ENCODE measurements at regions not wholly inside any gene's neighbourhood (a gene's known extent, or its start where the extent isn't known, plus 50 kb on each side); places are given as distances from the start of the nearest gene placed in this dataset.

DNA sequence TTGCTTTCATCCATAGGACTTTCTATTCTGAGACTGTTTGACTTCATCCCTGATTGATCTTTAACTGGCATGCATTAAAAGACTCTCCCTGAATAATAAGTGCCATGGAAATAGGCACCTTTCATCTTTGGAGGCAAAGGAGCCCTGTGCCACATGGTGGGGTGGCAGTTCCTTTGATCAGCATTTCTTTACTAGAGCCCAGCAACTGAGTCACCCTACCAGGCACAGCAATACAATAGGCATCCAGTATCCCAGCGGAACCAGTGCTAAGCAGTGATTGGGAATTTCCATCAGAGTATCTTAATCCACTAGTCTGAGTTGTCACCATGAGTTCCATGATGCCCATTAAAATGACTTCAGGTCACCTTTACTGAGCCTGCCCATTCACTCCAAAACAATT, 476.1 kb upstream of the MPDZ start:
- WGBS, result 97% methylated on average over 1 of the region's 1 CpG
- Histone ChIP-seq H3K36me3 (ENCODE audit: insufficient read depth) (no peaks in the 10 kb centered on the region), H3K4me1 (ENCODE audit: insufficient read depth) (no peaks in the 10 kb centered on the region), H3K27ac (ENCODE audit: low read depth) (no peak overlapping the region), H3K4me3 (ENCODE audit: low read depth, low read length) (no peak overlapping the region)
- no peak for DNase-seq (ENCODE audit: extremely low spot score)

DNA sequence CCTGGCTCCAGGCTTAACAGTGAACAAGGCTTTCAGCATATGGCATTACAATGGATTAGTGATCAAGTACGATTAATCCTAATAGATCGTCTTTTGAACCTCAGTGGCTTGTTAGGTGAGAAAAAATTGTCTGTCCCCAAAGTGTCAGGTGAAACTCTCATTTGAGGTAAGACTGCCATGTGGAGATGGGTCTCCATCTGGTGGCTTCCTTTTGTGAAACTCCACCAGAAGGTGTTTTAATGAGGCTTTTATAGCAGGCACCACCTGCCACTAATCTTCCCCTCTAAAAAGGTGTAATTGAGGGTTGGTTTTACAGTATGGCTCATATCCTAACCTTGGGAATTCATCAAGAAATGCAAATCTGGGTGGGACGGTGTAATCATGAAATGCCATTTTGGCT, 471.1 kb upstream of the MPDZ start:
- H3K27ac ChIP-seq (ENCODE audit: low read depth), result no peak overlapping the region
- 96% methylated on average over 3 of the region's 3 CpGs for WGBS
- H3K4me1 ChIP-seq (ENCODE audit: insufficient read depth), result no peaks in the 10 kb centered on the region
- no peak overlapping the region for H3K4me3 ChIP-seq (ENCODE audit: low read depth, low read length)
- DNase-seq (ENCODE audit: extremely low spot score), result no peak
- H3K36me3 ChIP-seq (ENCODE audit: insufficient read depth), result no peaks in the 10 kb centered on the region

DNA sequence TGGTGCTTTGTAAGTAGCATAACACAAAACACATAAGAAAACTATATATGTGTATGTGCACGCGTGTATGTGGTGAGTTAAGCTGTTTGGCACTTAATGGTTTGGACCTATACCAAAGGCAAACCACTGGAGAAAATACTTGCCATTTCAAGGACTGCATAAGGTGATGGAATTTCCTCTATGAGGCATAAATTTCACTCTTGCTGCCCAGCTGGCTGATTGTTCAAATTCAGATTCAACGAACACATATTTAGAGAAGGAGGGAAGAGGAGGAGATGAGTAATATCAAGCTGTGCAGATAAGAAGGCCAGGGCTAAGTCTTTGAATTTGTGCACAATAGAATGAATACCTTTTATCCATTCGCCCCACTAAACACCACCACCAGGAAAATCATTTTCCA, 470.6 kb upstream of the MPDZ start:
- Histone ChIP-seq H3K27ac (ENCODE audit: low read depth) (no peak overlapping the region), H3K4me1 (ENCODE audit: insufficient read depth) (no peaks in the 10 kb centered on the region), H3K36me3 (ENCODE audit: insufficient read depth) (no peaks in the 10 kb centered on the region), H3K4me3 (ENCODE audit: low read depth, low read length) (no peak overlapping the region)
- 89% methylated on average over 4 of the region's 4 CpGs for WGBS
- DNase-seq (ENCODE audit: extremely low spot score), result no peak

DNA sequence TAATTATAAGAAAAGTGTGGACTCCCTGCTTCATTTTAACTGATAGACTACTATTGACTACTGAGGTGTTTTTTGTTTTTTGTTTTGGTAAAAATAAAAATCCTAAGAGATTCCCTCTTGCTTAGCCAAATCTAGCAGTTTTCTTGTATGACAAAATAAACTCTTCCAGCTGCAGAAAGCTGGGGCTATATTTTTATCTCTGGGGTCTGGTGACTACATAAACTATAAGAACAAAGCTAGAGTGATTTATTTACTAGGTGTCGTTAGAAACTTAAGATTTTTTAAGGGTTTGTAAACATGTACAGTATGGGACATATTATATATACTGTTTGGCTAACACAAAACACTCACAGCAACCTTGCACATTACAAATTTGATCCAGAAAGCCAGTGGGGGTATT, 467.4 kb upstream of the MPDZ start:
- Histone ChIP-seq H3K4me3 (ENCODE audit: low read depth, low read length) (no peak overlapping the region), H3K36me3 (ENCODE audit: insufficient read depth) (no peaks in the 10 kb centered on the region), H3K27ac (ENCODE audit: low read depth) (no peak overlapping the region), H3K4me1 (ENCODE audit: insufficient read depth) (no peaks in the 10 kb centered on the region)
- 46% methylated on average over 1 of the region's 1 CpG for WGBS
- no peak for DNase-seq (ENCODE audit: extremely low spot score)

DNA sequence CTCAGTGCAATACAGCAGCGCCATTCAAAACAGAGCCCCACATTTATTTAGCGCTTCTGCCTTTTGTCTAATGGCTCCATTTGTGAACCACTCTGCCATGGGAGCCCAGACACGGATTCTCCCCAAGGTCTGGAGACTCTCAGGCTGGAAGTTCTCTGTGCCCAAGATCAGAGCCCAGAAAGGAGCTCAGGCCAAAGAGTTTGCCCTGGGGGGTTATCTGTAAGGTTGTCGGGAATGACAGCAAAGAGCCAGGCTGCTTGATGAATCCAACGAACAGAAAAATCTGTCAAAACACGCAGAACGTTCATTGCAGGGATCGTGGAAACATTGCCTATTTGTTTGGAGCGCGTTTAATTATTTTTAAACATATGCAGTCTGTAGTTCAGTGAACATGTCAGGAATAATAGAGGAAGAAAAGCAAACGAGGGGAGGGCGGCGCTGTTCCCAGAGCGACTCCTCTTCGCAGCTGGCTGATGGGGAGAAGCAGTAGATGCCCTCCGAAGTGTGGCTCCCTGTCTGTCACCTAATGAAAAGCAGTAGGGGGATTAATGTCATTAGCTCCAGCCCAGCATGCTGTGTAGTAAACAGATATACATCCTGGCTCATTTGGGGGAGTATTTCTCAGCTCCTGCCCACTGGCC, 464.9 kb upstream of the MPDZ start:
- Histone ChIP-seq H3K4me1 (ENCODE audit: insufficient read depth) (no peaks in the 10 kb centered on the region), H3K27ac (ENCODE audit: low read depth) (no peak overlapping the region), H3K36me3 (ENCODE audit: insufficient read depth) (no peaks in the 10 kb centered on the region), H3K4me3 (ENCODE audit: low read depth, low read length) (no peak overlapping the region)
- WGBS, result 91% methylated on average over 16 of the region's 16 CpGs
- no peak for DNase-seq (ENCODE audit: extremely low spot score)

DNA sequence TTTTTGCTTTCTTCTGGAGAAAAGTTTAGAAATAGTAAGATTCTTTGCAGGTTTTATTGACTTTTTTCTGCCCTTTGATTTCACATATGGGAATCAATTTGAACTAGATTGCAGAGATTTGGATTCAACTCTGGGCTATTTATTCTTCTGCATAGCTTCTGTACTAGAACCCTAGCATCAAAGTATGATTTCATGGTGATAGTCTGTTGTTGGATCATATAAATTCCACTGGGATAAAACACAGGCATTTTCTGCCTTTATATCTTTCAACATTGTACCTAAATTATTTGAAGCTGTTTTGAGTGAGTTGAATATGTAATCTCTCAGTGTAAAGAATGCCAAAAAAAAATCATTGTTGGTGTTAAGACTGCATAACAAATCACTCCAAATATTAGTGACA, 458.4 kb upstream of the MPDZ start:
- DNase-seq (ENCODE audit: extremely low spot score), result no peak
- Histone ChIP-seq H3K27ac (ENCODE audit: low read depth) (no peak overlapping the region), H3K36me3 (ENCODE audit: insufficient read depth) (no peaks in the 10 kb centered on the region), H3K4me1 (ENCODE audit: insufficient read depth) (no peaks in the 10 kb centered on the region), H3K4me3 (ENCODE audit: low read depth, low read length) (no peak overlapping the region)

DNA sequence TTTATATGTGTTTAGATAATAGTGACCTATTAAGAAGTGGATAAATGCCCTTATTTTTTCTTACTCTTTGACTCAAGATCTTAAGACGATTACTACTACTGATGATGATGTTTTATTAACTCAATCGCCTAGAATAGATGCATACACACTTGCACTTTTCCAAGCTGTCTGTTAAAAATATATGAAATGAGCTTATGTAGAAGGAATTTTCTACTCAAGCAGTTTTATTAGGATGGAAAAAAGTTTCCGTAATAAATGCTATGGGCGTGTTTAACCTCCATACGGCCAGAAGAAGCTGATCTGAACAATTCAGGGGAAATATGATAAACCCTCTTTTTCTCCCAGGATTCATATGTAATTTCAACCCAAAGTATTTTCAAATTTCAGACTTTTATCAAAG, 455.7 kb upstream of the MPDZ start:
- H3K27ac ChIP-seq (ENCODE audit: low read depth), result no peak overlapping the region
- no peak for DNase-seq (ENCODE audit: extremely low spot score)
- WGBS, result 44% methylated on average over 5 of the region's 5 CpGs
- H3K4me1 ChIP-seq (ENCODE audit: insufficient read depth), result no peaks in the 10 kb centered on the region
- no peak overlapping the region for H3K4me3 ChIP-seq (ENCODE audit: low read depth, low read length)
- H3K36me3 ChIP-seq (ENCODE audit: insufficient read depth), result no peaks in the 10 kb centered on the region

DNA sequence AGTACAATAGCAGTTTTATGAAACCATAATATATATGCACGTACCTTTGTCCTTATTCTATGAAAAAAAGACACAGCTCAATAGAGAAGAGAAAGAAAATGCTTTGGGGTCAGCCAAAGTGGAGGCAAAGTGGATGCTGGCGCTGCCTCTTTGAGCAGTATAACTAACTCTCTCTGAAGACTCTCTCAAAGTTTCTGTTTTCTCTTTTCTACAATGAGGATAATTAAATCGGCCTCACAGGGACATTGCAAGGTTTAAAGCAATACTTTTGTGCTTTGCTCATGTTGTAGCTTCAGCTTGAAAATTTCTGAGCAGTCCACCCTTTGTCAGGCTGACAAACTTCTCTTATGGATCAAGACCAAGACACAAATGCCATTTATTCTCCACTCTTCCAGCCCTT, 455.1 kb upstream of the MPDZ start:
- Histone ChIP-seq H3K4me1 (ENCODE audit: insufficient read depth) (no peaks in the 10 kb centered on the region), H3K27ac (ENCODE audit: low read depth) (no peak overlapping the region), H3K36me3 (ENCODE audit: insufficient read depth) (no peaks in the 10 kb centered on the region), H3K4me3 (ENCODE audit: low read depth, low read length) (no peak overlapping the region)
- WGBS, result 78% methylated on average over 3 of the region's 3 CpGs
- DNase-seq (ENCODE audit: extremely low spot score), result no peak

DNA sequence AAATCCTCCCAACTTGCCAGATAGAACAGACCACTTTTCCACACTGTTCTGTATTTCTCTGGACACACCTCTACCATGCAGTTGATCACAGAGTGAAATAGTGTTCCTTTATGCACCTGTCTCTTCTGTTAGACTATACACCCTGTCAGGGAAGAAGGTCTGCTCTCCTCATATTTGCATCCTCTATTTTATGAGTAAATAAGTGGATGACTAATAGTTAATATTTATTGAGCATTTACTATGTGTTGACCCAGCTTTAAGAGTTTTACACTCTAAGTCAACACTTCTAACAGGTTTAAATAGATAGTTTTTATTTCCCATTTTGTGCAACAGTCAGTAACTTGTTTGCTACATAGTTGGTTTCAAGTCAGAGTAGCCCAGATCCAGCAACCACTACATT, 452.8 kb upstream of the MPDZ start:
- Histone ChIP-seq H3K36me3 (ENCODE audit: insufficient read depth) (no peaks in the 10 kb centered on the region), H3K4me1 (ENCODE audit: insufficient read depth) (no peaks in the 10 kb centered on the region), H3K27ac (ENCODE audit: low read depth) (no peak overlapping the region), H3K4me3 (ENCODE audit: low read depth, low read length) (no peak overlapping the region)
- no peak for DNase-seq (ENCODE audit: extremely low spot score)

DNA sequence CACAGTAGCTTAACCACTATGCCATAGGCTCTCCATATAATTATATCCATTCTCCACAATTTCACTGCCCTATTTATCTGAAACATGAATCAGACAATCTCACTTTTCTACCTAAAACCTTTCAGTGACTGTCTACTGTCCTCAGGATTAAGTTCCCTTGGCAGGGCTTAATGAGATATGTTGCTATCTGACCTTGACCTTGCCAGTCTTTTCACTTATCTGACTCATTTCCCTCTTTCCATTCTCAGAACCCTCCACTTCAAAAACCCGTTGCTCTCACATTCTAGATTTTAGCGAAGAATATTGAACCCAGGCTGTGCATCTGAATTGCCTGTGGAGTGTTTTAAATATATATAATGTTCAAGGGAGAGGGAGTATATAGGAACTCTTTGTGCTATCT, 452.1 kb upstream of the MPDZ start:
- Histone ChIP-seq H3K27ac (ENCODE audit: low read depth) (no peak overlapping the region), H3K4me3 (ENCODE audit: low read depth, low read length) (no peak overlapping the region), H3K4me1 (ENCODE audit: insufficient read depth) (no peaks in the 10 kb centered on the region), H3K36me3 (ENCODE audit: insufficient read depth) (no peaks in the 10 kb centered on the region)
- DNase-seq (ENCODE audit: extremely low spot score), result no peak
- WGBS, result 95% methylated on average over 2 of the region's 2 CpGs

DNA sequence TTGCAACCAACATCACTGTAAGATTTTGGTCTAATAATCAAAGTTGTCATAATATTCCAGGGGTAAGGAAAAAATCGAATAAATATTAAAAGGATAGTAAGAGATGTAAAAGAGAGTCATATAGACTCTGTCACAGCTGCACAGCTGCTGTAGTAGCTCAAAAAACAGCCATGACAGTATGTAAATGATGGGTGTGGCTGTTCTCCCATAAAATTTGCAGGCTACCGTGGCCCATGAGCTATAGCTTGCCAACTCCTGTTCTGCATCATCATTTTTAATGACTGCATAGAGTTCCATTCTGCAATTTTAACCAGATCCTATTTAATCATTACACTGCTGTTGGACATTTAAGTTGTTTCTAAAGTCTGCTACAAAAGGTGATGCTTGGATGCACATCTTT, 450.5 kb upstream of the MPDZ start:
- Histone ChIP-seq H3K27ac (ENCODE audit: low read depth) (no peak overlapping the region), H3K4me3 (ENCODE audit: low read depth, low read length) (no peak overlapping the region), H3K36me3 (ENCODE audit: insufficient read depth) (no peaks in the 10 kb centered on the region), H3K4me1 (ENCODE audit: insufficient read depth) (no peaks in the 10 kb centered on the region)
- WGBS, result 87% methylated on average over 2 of the region's 2 CpGs
- no peak for DNase-seq (ENCODE audit: extremely low spot score)

DNA sequence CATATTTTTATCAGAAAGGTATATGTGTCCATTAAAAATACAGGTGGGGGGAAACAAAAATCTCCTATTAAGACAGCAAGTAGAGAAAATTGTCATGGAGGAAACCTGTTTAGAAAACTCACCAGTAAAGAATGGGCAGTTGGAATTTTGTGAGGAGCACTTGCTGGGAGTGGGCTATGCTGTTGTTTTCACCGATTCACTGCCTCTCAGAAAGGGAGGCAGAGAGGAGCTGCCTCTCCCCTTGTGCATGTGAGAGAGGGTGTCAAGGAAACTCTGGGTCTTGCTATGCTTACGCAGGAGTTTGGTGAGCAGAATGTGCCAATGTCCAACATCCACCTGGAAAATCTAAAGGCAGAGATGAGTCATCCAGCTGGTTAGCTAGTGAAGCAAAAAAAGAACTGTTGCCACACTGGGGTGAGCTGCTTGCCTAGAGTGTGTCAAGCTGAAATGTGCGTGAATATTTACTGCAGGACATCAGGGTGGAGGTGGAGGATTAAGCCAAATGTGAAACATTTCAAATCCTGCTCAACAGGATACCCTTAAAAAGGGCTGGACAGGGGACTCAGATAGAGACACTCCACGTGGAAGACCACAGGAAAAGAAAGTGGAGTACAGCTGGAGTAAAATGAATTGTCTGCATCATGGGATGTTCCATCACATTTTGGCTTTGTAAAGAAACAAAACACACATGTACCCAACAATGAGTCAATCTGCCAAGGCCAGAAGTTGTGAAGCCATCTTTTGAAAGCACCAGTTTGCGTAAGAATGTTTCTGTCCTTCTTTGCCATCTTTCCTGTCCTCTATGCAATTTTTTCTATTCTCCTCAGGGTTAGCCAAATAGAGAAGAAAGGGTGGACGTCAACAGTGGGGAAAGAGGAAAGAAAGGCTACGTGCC, 449.7 kb upstream of the MPDZ start:
- DNase-seq (ENCODE audit: extremely low spot score), result no peak
- no peak overlapping the region for H3K27ac ChIP-seq (ENCODE audit: low read depth)
- no peaks in the 10 kb centered on the region for H3K4me1 ChIP-seq (ENCODE audit: insufficient read depth)
- H3K4me3 ChIP-seq (ENCODE audit: low read depth, low read length), result no peak overlapping the region
- no peaks in the 10 kb centered on the region for H3K36me3 ChIP-seq (ENCODE audit: insufficient read depth)
- WGBS, result 82% methylated on average over 7 of the region's 7 CpGs

DNA sequence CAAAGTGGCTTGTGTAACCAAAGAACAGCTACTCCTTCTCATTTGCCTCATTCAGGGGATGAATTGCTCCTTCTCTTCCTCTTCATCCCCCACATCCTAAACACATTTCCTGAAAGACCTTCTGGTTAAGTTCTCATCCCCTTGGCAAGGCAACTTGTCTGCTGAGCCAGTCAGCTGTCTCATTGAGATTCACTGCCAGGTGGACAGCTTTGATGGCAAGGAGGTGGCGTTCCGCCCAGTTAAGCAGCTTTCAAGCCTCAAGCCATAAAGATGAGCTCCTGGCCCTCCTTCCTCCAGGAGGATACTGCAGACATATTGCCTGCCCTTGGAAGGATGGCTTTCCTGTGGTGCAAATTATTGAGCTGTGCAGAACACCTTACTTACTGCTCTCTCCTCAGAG, 448.6 kb upstream of the MPDZ start:
- 70% methylated on average over 2 of the region's 2 CpGs for WGBS
- no peaks in the 10 kb centered on the region for H3K4me1 ChIP-seq (ENCODE audit: insufficient read depth)
- H3K4me3 ChIP-seq (ENCODE audit: low read depth, low read length), result no peak overlapping the region
- H3K36me3 ChIP-seq (ENCODE audit: insufficient read depth), result no peaks in the 10 kb centered on the region
- DNase-seq (ENCODE audit: extremely low spot score), result no peak
- H3K27ac ChIP-seq (ENCODE audit: low read depth), result no peak overlapping the region

DNA sequence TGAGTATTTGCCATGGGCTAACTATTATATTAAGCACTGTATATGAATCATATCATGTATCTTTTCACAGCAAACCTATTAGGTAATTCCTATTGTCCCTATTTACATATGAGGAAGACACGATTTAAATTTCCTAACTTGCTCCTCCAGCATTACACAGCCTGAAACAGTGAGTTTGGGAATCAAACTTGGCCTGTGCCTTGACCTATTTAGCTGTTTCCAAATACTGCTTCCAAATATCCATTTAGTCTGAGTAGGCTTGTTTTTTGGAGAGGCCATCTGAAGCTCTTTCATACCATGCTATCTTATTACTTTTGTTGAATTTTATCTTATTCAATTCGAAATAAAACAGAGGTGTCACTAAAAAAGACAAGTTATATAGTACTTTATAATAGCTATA, 447.3 kb upstream of the MPDZ start:
- no peak for DNase-seq (ENCODE audit: extremely low spot score)
- H3K27ac ChIP-seq (ENCODE audit: low read depth), result no peak overlapping the region
- WGBS, result 72% methylated on average over 2 of the region's 2 CpGs

More for the DNA sequence above, 447.3 kb upstream of the MPDZ start:
- Histone ChIP-seq H3K4me1 (ENCODE audit: insufficient read depth) (no peaks in the 10 kb centered on the region), H3K4me3 (ENCODE audit: low read depth, low read length) (no peak overlapping the region), H3K36me3 (ENCODE audit: insufficient read depth) (no peaks in the 10 kb centered on the region)
